ENCODE measurements at regions not wholly inside any gene's neighbourhood (a gene's known extent, or its start where the extent isn't known, plus 50 kb on each side); places are given as distances from the start of the nearest gene placed in this dataset.
A peak's percentile ranks its signal among the peaks of the same experiment; 100 is the strongest.
"Not testable (repeated sequence)": the region's sequence is repeated elsewhere in the genome, so short reads cannot be mapped to it uniquely, and the experiment has no call there.

DNA sequence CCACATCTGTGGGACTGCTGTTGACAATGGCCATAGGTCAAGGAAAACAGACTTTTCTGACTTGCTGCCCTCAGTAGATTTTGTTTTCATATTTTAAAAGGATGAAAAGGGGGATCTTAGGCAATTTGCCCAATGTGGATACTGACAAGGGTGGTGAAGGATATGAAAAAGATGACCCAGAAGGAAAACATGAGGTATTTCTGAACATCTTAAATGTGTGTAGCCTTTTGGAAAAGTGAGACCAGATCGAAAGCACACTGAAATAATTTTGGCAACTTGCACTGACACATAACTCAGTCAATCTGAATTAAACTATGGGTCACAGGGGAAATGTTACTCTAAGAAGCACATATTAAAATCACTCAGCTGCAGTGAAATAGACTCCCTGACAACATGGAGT, 1793.0 kb upstream of the ACO1 start:
- POLR2A ChIA-PET: no interaction called here

DNA sequence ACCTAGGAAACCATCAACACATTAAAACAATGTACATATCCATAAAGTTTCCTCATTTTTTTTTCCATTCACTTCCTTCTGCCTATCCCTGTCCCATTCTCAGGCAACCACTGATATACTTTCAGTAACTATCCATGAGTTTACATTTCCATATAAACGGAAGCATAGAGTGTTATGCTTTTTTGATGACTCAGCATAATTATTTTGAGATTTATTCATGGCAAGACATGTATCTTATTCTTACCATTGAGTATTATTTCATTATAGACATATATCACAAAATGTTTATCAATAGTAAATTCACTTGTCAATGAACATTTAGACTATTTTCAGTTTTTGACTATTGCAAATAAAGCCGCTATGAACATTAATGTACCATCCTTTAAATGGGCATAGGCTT, 1786.8 kb upstream of the ACO1 start:
- ATAC-seq: no peak
- H3K27me3 Mint-ChIP-seq: no peaks in the 10 kb centered on the region
- peaks cover 0 to 18% (median 0%) of the 10 kb centered on the region in 9 donors for H3K9me3 Mint-ChIP-seq
- DNase-seq: no peak
- H3K4me1 Mint-ChIP-seq: no peaks in the 10 kb centered on the region
- H3K4me3 Mint-ChIP-seq: no peak overlapping the region
- no peak overlapping the region for H3K27ac Mint-ChIP-seq
- no peaks in the 10 kb centered on the region for H3K36me3 Mint-ChIP-seq
- POLR2A ChIA-PET: no interaction called here

More for the DNA sequence above, 1793.0 kb upstream of the ACO1 start:
- Mint-ChIP-seq H3K27ac (no peak overlapping the region), H3K4me1 (no peaks in the 10 kb centered on the region), H3K4me3 (no peak overlapping the region), H3K27me3 (no peaks in the 10 kb centered on the region), H3K9me3 (peaks cover 0 to 3% (median 0%) of the 10 kb centered on the region in 9 donors), H3K36me3 (no peaks in the 10 kb centered on the region)
- no peak for DNase-seq
- no peak for ATAC-seq

GRCh38 chr9:30605936-30606335, 1778.5 kb upstream of the ACO1 start:
- Mint-ChIP-seq H3K27ac (no peak overlapping the region), H3K27me3 (no peaks in the 10 kb centered on the region), H3K4me3 (no peak overlapping the region), H3K4me1 (no peaks in the 10 kb centered on the region), H3K36me3 (no peaks in the 10 kb centered on the region), H3K9me3 (peaks cover 0 to 21% (median 0%) of the 10 kb centered on the region in 9 donors)
- POLR2A ChIA-PET: no interaction called here
- ATAC-seq: no peak
- DNase-seq: no peak

GRCh38 chr9:30609713-30610112, 1774.7 kb upstream of the ACO1 start:
- no peak for ATAC-seq
- Mint-ChIP-seq H3K4me3 (no peak overlapping the region), H3K4me1 (no peaks in the 10 kb centered on the region)

GRCh38 chr9:30616782-30617181, 1767.7 kb upstream of the ACO1 start:
- DNase-seq, H3K4me1 Mint-ChIP-seq, H3K36me3 Mint-ChIP-seq: not testable (repeated sequence)

More at GRCh38 chr9:30609713-30610112, 1774.7 kb upstream of the ACO1 start:
- Mint-ChIP-seq H3K27me3 (no peaks in the 10 kb centered on the region), H3K27ac (no peak overlapping the region), H3K36me3 (no peaks in the 10 kb centered on the region), H3K9me3 (peaks cover 0 to 3% (median 0%) of the 10 kb centered on the region in 9 donors)
- DNase-seq: no peak
- POLR2A ChIA-PET: no interaction called here

DNA sequence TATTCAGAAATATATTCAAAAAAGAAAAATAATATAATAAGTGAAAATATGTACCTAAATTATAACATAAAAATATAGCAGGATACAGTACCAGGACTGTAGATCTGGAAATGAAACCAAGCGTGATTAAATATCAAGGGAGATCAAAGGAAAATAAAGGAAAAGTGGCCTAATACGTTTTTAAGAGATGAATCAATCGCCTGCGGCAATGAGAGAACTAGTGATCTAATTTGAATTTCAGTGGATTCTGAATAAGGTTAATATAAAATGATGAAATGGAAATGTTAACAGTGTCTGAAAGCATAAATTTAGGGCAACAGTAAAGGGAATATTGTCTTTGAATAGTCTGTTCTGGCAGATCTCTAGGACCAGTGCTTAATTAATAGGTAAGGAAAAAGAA, 1761.9 kb upstream of the ACO1 start:
- DNase-seq (no peak), ATAC-seq (no peak)
- POLR2A ChIA-PET: no interaction called here
- no peaks in the 10 kb centered on the region for H3K4me1 Mint-ChIP-seq
- no peak overlapping the region for H3K4me3 Mint-ChIP-seq
- no peaks in the 10 kb centered on the region for H3K36me3 Mint-ChIP-seq
- H3K9me3 Mint-ChIP-seq: peaks cover 0 to 3% (median 0%) of the 10 kb centered on the region in 9 donors
- no peaks in the 10 kb centered on the region for H3K27me3 Mint-ChIP-seq
- H3K27ac Mint-ChIP-seq: no peak overlapping the region

More at GRCh38 chr9:30616782-30617181, 1767.7 kb upstream of the ACO1 start:
- ATAC-seq, H3K27ac Mint-ChIP-seq, POLR2A ChIA-PET, H3K27me3 Mint-ChIP-seq, H3K9me3 Mint-ChIP-seq, H3K4me3 Mint-ChIP-seq: not testable (repeated sequence)

- Mint-ChIP-seq H3K4me3 (no peak overlapping the region), H3K27ac (no peak overlapping the region), H3K9me3 (no peaks in the 10 kb centered on the region), H3K4me1 (no peaks in the 10 kb centered on the region), H3K27me3 (no peaks in the 10 kb centered on the region), H3K36me3 (no peaks in the 10 kb centered on the region)
- ATAC-seq (peak in 1 of 2 donors; percentile 25), DNase-seq (no peak)
- POLR2A ChIA-PET: no interaction called here
Measured at GRCh38 chr9:30628915-30629567, 1755.4 kb upstream of the ACO1 start.

- H3K27ac Mint-ChIP-seq: no peak overlapping the region
- H3K4me3 Mint-ChIP-seq: no peak overlapping the region
- ATAC-seq (no peak), DNase-seq (no peak)
- H3K4me1 Mint-ChIP-seq: no peaks in the 10 kb centered on the region
- H3K9me3 Mint-ChIP-seq: no peaks in the 10 kb centered on the region
- no peaks in the 10 kb centered on the region for H3K36me3 Mint-ChIP-seq
- H3K27me3 Mint-ChIP-seq: no peaks in the 10 kb centered on the region
- POLR2A ChIA-PET: no interaction called here
Measured at GRCh38 chr9:30630459-30630858, 1754.0 kb upstream of the ACO1 start.

- H3K27me3 Mint-ChIP-seq, H3K4me1 Mint-ChIP-seq, ATAC-seq, POLR2A ChIA-PET, H3K4me3 Mint-ChIP-seq, H3K36me3 Mint-ChIP-seq, DNase-seq, H3K27ac Mint-ChIP-seq: not testable (repeated sequence)
- peaks cover 6 to 18% (median 10%) of the 10 kb centered on the region in 9 donors for H3K9me3 Mint-ChIP-seq
Measured at GRCh38 chr9:30646639-30647038, 1737.8 kb upstream of the ACO1 start.

GRCh38 chr9:30661925-30662324, 1722.5 kb upstream of the ACO1 start:
- DNase-seq (no peak), ATAC-seq (no peak)
- H3K4me1 Mint-ChIP-seq: no peaks in the 10 kb centered on the region
- H3K27me3 Mint-ChIP-seq: no peaks in the 10 kb centered on the region
- H3K9me3 Mint-ChIP-seq: no peaks in the 10 kb centered on the region
- no peak overlapping the region for H3K4me3 Mint-ChIP-seq
- H3K36me3 Mint-ChIP-seq: no peaks in the 10 kb centered on the region
- POLR2A ChIA-PET: no interaction called here
- H3K27ac Mint-ChIP-seq: peak overlapping the region in 1 of 10 donors; percentile 43

- ATAC-seq (no peak), DNase-seq (no peak)
- no peaks in the 10 kb centered on the region for H3K4me1 Mint-ChIP-seq
- no peaks in the 10 kb centered on the region for H3K27me3 Mint-ChIP-seq
- POLR2A ChIA-PET: no interaction called here
- H3K4me3 Mint-ChIP-seq: no peak overlapping the region
- H3K27ac Mint-ChIP-seq: no peak overlapping the region
- H3K36me3 Mint-ChIP-seq: no peaks in the 10 kb centered on the region
- no peaks in the 10 kb centered on the region for H3K9me3 Mint-ChIP-seq
Measured at GRCh38 chr9:30670805-30671562, 1713.5 kb upstream of the ACO1 start.

- Mint-ChIP-seq H3K27me3 (no peaks in the 10 kb centered on the region), H3K4me1 (no peaks in the 10 kb centered on the region), H3K27ac (no peak overlapping the region), H3K36me3 (no peaks in the 10 kb centered on the region), H3K4me3 (no peak overlapping the region), H3K9me3 (no peaks in the 10 kb centered on the region)
- DNase-seq (no peak), ATAC-seq (no peak)
- POLR2A ChIA-PET: no interaction called here
Measured at GRCh38 chr9:30673132-30673531, 1711.3 kb upstream of the ACO1 start.

GRCh38 chr9:30676651-30677050, 1707.8 kb upstream of the ACO1 start:
- Mint-ChIP-seq H3K9me3 (no peaks in the 10 kb centered on the region), H3K36me3 (no peaks in the 10 kb centered on the region), H3K27me3 (no peaks in the 10 kb centered on the region), H3K4me1 (no peaks in the 10 kb centered on the region), H3K4me3 (no peak overlapping the region), H3K27ac (no peak overlapping the region)
- ATAC-seq: no peak
- no peak for DNase-seq
- POLR2A ChIA-PET: no interaction called here

DNA sequence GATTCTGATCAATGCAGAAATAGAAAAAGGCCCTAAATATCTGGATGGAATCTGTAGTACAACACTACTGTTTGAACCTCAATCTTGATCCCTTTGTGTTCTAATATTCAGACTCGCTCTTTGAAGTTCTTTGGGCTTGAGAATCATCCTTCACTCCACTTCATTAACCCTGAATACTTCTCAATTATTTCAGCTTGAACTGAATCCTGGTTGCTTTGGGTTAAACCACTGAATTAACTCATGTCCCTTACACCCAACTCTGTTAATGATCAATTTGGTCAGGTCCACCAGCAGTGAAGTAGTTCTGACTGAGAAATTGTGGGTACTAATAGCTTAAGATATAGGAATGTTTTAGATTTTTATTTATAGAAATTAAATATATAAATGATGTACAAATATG, 1707.2 kb upstream of the ACO1 start:
- Mint-ChIP-seq H3K27me3 (no peaks in the 10 kb centered on the region), H3K27ac (no peak overlapping the region), H3K4me1 (no peaks in the 10 kb centered on the region), H3K9me3 (no peaks in the 10 kb centered on the region), H3K36me3 (no peaks in the 10 kb centered on the region), H3K4me3 (no peak overlapping the region)
- POLR2A ChIA-PET: no interaction called here
- ATAC-seq (no peak), DNase-seq (no peak)

Measured in naive thymus-derived CD8-positive, alpha-beta T cell (primary cell).